ENCODE measurements at regions not wholly inside any gene's neighbourhood (a gene's known extent, or its start where the extent isn't known, plus 50 kb on each side); places are given as distances from the start of the nearest gene placed in this dataset.

DNA sequence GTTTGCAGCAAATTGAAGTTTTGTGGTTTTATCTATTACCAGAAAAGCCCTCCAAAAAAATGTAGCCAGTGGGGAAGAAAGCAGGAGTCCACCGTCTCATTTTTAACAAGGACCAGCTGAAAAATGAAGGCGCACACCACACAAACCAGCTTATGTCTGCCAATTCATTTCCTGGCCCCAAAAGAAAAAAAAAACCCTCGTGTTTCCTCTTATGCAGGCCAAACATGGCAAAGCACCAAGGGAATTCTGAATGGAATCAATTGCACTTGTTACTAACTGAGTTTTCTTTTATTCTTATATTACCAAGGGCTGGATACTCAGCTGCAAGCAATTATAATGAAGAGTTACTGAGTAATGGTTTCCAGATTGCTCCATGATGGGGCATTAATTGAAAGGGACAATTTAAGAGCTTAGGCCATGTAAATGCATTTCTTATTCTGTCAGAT is 428.3 kb upstream of the NPVF start:
- DNase-seq (ENCODE audit: low read depth) = no peak
- no peak overlapping the region for H3K4me3 ChIP-seq (ENCODE audit: low read depth, low read length)
- TF ChIP-seq, protein P1, sequence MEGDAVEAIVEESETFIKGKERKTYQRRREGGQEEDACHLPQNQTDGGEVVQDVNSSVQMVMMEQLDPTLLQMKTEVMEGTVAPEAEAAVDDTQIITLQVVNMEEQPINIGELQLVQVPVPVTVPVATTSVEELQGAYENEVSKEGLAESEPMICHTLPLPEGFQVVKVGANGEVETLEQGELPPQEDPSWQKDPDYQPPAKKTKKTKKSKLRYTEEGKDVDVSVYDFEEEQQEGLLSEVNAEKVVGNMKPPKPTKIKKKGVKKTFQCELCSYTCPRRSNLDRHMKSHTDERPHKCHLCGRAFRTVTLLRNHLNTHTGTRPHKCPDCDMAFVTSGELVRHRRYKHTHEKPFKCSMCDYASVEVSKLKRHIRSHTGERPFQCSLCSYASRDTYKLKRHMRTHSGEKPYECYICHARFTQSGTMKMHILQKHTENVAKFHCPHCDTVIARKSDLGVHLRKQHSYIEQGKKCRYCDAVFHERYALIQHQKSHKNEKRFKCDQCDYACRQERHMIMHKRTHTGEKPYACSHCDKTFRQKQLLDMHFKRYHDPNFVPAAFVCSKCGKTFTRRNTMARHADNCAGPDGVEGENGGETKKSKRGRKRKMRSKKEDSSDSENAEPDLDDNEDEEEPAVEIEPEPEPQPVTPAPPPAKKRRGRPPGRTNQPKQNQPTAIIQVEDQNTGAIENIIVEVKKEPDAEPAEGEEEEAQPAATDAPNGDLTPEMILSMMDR (IDR thresholded peaks at IDR 0.05; ENCODE audit: control insufficient read depth, extremely low read depth, insufficient read depth) = no peak

DNA sequence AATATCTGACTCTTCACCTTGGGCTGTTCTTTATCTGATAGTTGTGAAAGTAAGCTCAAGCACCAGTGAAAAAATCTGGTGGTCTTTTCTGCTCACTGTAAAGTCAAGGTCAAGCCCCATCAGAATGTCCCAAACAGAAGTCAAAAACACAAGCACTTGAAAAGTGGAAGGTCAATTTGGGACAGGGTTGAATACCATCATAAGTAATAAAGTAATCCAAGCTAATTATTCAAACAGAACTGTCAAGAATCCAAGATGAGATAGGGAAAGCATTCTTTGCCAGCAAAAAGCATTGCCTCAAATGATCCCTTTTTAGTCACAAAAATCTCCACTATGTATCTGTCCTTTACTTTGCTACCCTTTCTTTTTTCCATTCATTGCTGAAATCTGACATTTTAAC is 430.1 kb upstream of the NPVF start:
- no peak for DNase-seq (ENCODE audit: low read depth)
- TF ChIP-seq, protein P1 (IDR thresholded peaks at IDR 0.05; ENCODE audit: control insufficient read depth, extremely low read depth, insufficient read depth) = no peak
- no peak overlapping the region for H3K4me3 ChIP-seq (ENCODE audit: low read depth, low read length)

DNA sequence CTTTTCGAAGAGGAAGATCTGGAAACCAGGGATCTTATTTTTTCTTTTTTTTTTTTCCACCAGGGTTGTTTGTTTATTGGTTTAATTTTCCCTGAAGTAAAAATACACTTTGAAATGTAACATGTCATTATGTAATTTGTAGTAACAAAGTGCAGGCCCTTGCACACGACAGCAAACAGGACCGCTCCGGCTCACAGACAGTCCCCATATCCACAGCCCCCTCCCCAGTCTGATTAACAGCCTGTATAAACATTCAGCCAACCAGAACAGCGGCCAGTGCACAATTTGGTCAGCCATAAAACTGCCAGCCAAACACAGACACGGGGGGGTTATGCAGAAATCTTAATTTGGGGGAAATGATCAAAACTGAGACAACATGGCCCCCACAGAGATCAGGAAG is 431.6 kb upstream of the NPVF start:
- H3K4me3 ChIP-seq (ENCODE audit: low read depth, low read length) = no peak overlapping the region
- DNase-seq (ENCODE audit: low read depth) = no peak

DNA sequence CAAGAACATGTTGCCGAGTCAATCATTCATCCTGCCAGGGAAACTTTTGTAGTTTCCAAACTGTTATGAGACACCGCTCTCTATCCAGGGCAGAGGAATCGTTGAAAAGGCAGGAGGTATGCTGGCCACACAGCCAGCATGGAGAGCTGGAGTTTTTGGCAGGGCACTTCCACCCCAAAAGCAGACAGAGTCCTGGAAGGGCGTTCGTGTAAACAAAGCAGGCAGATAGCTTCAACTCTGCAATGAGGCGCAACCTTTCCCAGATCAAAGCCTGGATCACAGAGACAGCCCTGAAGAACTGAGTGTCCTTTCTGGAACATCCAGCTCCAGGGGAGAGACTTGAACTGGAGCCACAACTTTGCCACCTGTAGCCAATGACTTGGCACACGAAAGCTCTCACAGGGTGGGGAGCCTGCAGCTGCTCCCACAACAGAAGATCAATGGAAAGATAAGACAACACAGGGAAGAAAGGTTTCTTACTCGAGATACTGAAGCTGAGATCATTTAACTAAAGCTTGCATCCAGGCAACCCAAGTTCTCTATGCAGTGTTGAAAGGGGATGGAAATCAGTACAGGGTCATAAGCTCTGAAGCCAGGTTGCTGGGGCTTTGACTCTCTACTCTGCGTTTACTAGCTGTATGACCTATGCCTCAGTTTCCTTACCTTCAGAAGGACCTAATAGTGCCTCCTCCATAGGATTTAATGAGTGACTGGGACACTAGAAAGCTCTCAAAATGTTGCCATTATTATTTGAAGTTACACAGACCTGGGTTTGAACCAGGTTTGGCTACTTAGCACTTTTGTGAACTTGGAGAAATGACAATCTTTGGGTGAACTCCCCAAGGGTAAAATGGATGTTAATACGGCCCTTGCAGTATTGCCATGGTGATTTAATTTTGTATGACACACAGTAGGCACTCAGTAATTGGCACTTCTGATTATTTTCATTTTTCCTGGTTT is 434.8 kb upstream of the NPVF start:
- TF ChIP-seq, protein P1 (IDR thresholded peaks at IDR 0.05; ENCODE audit: control insufficient read depth, extremely low read depth, insufficient read depth) = no peak
- DNase-seq (ENCODE audit: low read depth) = peak; percentile 43
- no peak overlapping the region for H3K4me3 ChIP-seq (ENCODE audit: low read depth, low read length)

More for the DNA sequence above, 431.6 kb upstream of the NPVF start:
- TF ChIP-seq, protein P1 (IDR thresholded peaks at IDR 0.05; ENCODE audit: control insufficient read depth, extremely low read depth, insufficient read depth) = no peak

DNA sequence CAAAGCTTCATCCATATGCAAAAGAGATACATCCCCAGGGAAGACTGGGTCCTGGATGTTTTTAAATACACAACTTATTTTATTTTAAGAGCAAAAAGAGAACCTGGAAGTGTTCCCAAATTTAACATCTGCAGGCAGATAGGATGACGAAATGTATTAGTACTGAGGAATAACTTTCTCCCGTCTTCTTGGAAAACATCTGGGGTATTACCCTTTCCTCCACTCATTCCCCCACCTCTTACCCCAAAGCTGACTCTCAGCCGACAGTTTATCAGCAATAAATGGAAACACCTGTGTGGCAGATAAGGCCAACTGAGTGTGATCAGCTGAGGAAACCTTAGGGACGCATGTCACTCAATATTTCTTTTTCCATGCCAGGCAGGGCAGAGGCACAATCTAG is 435.6 kb upstream of the NPVF start:
- DNase-seq (ENCODE audit: low read depth) = no peak
- no peak overlapping the region for H3K4me3 ChIP-seq (ENCODE audit: low read depth, low read length)
- TF ChIP-seq, protein P1 (IDR thresholded peaks at IDR 0.05; ENCODE audit: control insufficient read depth, extremely low read depth, insufficient read depth) = no peak

DNA sequence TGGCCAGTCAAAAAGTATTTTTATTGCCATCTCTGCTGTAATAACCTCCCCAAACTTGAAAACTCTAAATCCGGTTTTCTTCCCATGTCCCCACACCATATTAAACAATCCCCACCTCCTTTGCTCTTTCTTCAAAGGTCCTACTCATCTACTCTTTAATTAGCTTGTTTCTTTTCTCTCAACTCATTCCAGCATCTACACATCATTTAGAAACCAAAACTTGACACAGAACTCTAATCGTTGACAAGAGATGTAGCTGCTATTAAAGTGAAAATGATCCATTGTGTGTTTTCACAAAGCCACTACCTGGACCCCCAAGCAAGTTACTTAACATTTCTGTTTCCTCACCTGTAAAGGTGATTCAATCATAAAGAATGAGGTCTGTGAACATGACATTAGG is 436.3 kb upstream of the NPVF start:
- TF ChIP-seq, protein P1 (IDR thresholded peaks at IDR 0.05; ENCODE audit: control insufficient read depth, extremely low read depth, insufficient read depth) = no peak
- no peak overlapping the region for H3K4me3 ChIP-seq (ENCODE audit: low read depth, low read length)
- DNase-seq (ENCODE audit: low read depth) = no peak

Measured in LNCaP clone FGC (cell line).